ENCODE measurements at regions not wholly inside any gene's neighbourhood (a gene's known extent, or its start where the extent isn't known, plus 50 kb on each side); places are given as distances from the start of the nearest gene placed in this dataset.

DNA sequence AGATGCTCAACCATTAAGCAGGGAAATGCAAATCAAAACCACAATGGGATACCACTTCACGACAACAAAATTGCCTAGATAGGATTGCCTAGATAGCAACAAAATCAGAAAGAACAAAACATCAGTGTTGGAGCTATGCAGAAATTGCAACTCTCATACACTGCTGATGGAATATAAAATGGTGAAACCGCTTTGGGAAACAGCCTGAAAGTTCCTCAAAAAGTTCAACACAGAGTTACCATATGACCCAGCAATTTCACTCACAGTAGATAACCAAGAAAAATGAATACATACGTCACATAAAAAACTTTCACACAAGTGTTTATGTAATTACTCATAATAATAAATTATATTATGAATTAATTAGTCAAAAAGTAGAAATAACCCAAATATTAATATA lies 78.3 kb downstream of the MAFB start:
- Mint-ChIP-seq H3K27me3 (peaks cover 2% of the 10 kb centered on the region), H3K9me3 (ENCODE audit: low read depth) (no peaks in the 10 kb centered on the region), H3K4me3 (ENCODE audit: low read depth) (no peak overlapping the region), H3K36me3 (ENCODE audit: insufficient read depth) (no peaks in the 10 kb centered on the region), H3K27ac (no peak overlapping the region), H3K4me1 (ENCODE audit: low read depth) (no peaks in the 10 kb centered on the region)
- TF ChIP-seq, protein P1, sequence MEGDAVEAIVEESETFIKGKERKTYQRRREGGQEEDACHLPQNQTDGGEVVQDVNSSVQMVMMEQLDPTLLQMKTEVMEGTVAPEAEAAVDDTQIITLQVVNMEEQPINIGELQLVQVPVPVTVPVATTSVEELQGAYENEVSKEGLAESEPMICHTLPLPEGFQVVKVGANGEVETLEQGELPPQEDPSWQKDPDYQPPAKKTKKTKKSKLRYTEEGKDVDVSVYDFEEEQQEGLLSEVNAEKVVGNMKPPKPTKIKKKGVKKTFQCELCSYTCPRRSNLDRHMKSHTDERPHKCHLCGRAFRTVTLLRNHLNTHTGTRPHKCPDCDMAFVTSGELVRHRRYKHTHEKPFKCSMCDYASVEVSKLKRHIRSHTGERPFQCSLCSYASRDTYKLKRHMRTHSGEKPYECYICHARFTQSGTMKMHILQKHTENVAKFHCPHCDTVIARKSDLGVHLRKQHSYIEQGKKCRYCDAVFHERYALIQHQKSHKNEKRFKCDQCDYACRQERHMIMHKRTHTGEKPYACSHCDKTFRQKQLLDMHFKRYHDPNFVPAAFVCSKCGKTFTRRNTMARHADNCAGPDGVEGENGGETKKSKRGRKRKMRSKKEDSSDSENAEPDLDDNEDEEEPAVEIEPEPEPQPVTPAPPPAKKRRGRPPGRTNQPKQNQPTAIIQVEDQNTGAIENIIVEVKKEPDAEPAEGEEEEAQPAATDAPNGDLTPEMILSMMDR (IDR thresholded peaks at IDR 0.05; ENCODE audit: unreplicated experiment): no peak
- no peak for DNase-seq (ENCODE audit: low spot score, unreplicated experiment)

DNA sequence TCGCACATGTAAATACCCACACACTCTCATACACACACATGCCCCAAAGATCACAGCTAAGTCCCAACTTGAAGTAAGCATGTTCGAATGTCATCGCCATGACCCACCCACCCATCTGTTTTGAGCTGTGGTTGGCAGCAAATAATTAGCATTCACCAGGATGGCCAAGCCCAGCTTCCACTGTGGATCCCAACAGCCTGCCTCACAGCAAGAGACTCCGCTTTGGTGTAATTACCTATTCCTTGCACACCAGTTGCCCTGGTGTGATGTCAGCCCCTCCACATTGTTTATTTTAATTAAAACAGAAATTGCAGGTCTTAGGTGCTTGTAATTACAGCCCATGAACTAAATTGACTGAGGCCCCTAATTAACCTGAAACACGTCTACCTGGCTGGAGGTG lies 81.1 kb downstream of the MAFB start:
- TF ChIP-seq, protein P1 (IDR thresholded peaks at IDR 0.05; ENCODE audit: unreplicated experiment): no peak
- no peaks in the 10 kb centered on the region for H3K9me3 Mint-ChIP-seq (ENCODE audit: low read depth)
- no peaks in the 10 kb centered on the region for H3K4me1 Mint-ChIP-seq (ENCODE audit: low read depth)
- no peak overlapping the region for H3K27ac Mint-ChIP-seq
- H3K4me3 Mint-ChIP-seq (ENCODE audit: low read depth): no peak overlapping the region
- no peak for DNase-seq (ENCODE audit: low spot score, unreplicated experiment)
- H3K36me3 Mint-ChIP-seq (ENCODE audit: insufficient read depth): no peaks in the 10 kb centered on the region
- peaks cover 5% of the 10 kb centered on the region for H3K27me3 Mint-ChIP-seq

DNA sequence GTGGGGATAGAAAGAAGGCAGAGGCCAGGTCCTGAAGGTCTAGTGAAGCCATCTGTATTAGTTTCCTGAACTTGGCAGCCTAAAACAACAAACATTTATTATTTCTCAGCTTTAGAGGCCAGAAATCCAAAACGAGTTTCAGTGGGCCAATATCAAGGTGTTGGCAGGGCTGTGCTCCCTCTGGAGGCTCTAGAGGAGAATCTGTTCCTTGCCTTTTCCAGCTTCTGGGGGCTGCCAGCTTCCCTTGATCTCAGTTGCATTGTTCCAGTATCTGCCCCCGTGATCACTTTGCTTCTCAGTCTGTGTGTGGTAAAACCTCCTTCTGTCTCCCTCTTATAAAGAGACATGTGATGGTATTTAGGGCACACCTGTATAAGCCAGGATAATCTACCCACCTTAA lies 82.4 kb downstream of the MAFB start:
- H3K27me3 Mint-ChIP-seq: peaks cover 5% of the 10 kb centered on the region
- H3K4me3 Mint-ChIP-seq (ENCODE audit: low read depth): no peak overlapping the region
- H3K27ac Mint-ChIP-seq: no peak overlapping the region
- H3K9me3 Mint-ChIP-seq (ENCODE audit: low read depth): no peaks in the 10 kb centered on the region
- no peak for DNase-seq (ENCODE audit: low spot score, unreplicated experiment)
- TF ChIP-seq, protein P1 (IDR thresholded peaks at IDR 0.05; ENCODE audit: unreplicated experiment): no peak
- no peaks in the 10 kb centered on the region for H3K4me1 Mint-ChIP-seq (ENCODE audit: low read depth)
- no peaks in the 10 kb centered on the region for H3K36me3 Mint-ChIP-seq (ENCODE audit: insufficient read depth)

DNA sequence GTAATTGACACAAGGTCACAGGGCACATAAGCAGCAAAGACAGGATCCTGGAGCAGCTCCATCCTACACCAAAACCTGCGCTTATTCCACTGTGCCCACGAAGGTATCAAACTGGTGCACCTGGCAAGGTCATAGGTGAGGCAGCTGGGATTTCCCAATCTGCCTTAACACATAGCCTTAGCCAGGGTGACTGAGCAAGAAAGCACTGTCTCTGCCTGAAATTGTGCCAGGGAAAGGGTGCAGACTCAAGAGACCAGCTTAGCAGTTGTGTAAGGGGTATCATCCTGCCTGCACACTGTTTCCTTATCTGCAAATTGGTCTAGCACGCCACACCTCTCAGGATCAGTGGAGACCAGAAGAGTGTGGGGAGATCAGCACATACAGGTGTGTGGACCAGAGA lies 82.8 kb downstream of the MAFB start:
- TF ChIP-seq, protein P1 (IDR thresholded peaks at IDR 0.05; ENCODE audit: unreplicated experiment): no peak
- no peak overlapping the region for H3K4me3 Mint-ChIP-seq (ENCODE audit: low read depth)
- no peak overlapping the region for H3K27ac Mint-ChIP-seq
- H3K27me3 Mint-ChIP-seq: peaks cover 5% of the 10 kb centered on the region
- H3K4me1 Mint-ChIP-seq (ENCODE audit: low read depth): no peaks in the 10 kb centered on the region
- DNase-seq (ENCODE audit: low spot score, unreplicated experiment): no peak
- H3K9me3 Mint-ChIP-seq (ENCODE audit: low read depth): no peaks in the 10 kb centered on the region
- H3K36me3 Mint-ChIP-seq (ENCODE audit: insufficient read depth): no peaks in the 10 kb centered on the region

DNA sequence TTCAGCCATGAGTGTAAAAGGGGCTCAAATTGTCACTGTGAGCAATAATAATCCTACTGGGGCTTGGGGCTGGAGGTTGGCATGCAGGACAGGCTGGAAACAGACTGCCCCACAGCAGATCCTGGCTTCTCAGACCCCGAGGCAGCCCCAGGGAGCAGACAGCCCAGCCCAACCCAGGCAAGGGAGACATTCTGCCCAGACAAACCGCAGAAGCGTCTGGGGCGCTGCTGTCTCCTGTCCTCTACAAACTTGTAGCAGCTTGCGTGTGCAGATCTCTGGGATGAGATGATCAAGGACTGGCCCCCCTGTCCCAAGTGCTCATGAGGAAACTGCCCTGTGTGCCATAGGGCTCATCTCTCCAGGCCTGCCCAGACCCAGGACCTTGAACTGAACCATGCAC lies 84.6 kb downstream of the MAFB start:
- no peak overlapping the region for H3K4me3 Mint-ChIP-seq (ENCODE audit: low read depth)
- TF ChIP-seq, protein P1 (IDR thresholded peaks at IDR 0.05; ENCODE audit: unreplicated experiment): no peak
- no peaks in the 10 kb centered on the region for H3K4me1 Mint-ChIP-seq (ENCODE audit: low read depth)
- no peak overlapping the region for H3K27ac Mint-ChIP-seq
- H3K9me3 Mint-ChIP-seq (ENCODE audit: low read depth): peaks cover 4% of the 10 kb centered on the region
- DNase-seq (ENCODE audit: low spot score, unreplicated experiment): no peak
- no peaks in the 10 kb centered on the region for H3K36me3 Mint-ChIP-seq (ENCODE audit: insufficient read depth)
- peaks cover 5% of the 10 kb centered on the region for H3K27me3 Mint-ChIP-seq

All from progenitor cell of endocrine pancreas (in vitro differentiated cells).